ENCODE measurements at regions not wholly inside any gene's neighbourhood (a gene's known extent, or its start where the extent isn't known, plus 50 kb on each side); places are given as distances from the start of the nearest gene placed in this dataset.

GRCh38 chr10:108169846-108170245 is 1005.3 kb upstream of the SORCS1 start:
- H3K4me3 ChIP-seq (ENCODE audit: extremely low read depth in 1 of 4, insufficient read depth in 2 of 4, low read depth in 3 of 4, low read length in 4 of 4), result no peak overlapping the region
- H4K8ac ChIP-seq (ENCODE audit: extremely low read depth, insufficient read depth, low read length), result no peak overlapping the region
- H3K14ac ChIP-seq (ENCODE audit: insufficient read length), result no peak overlapping the region
- no peak overlapping the region for H2BK120ac ChIP-seq (replicated peaks; ENCODE audit: low read depth, low read length)
- TF ChIP-seq SUZ12 (IDR thresholded peaks at IDR 0.05; ENCODE audit: low read length) (no peak), CHD1 (IDR thresholded peaks at IDR 0.05; ENCODE audit: low read depth, low read length) (no peak), EGR1 (IDR thresholded peaks at IDR 0.05; ENCODE audit: borderline replicate concordance, low read depth, low read length) (no peak), HDAC6 (IDR thresholded peaks at IDR 0.05; ENCODE audit: low read depth, low read length) (no peak), CEBPB (IDR thresholded peaks at IDR 0.05; ENCODE audit: low read depth, low read length) (no peak), USF2 (IDR thresholded peaks at IDR 0.05; ENCODE audit: low read length) (no peak), POLR2A (IDR thresholded peaks at IDR 0.05; ENCODE audit: control extremely low read depth in 1 of 2, low read depth in 2 of 2, low read length in 2 of 2) (no peak), GTF2F1 (IDR thresholded peaks at IDR 0.05; ENCODE audit: borderline replicate concordance, low read depth, low read length) (no peak), POLR2AphosphoS5 (IDR thresholded peaks at IDR 0.05; ENCODE audit: low read depth, low read length) (no peak), BCL11A (IDR thresholded peaks at IDR 0.05; ENCODE audit: low read depth in 2 of 2, low read length in 2 of 2) (no peak), SIN3A (conservative IDR thresholded peaks at IDR 0.05 in 1 of 2, IDR thresholded peaks at IDR 0.05 in 1 of 2; ENCODE audit: low read depth in 1 of 2, low read length in 2 of 2) (no peak), TCF12 (IDR thresholded peaks at IDR 0.05; ENCODE audit: low read depth, low read length) (no peak), BRCA1 (IDR thresholded peaks at IDR 0.05; ENCODE audit: low read depth, low read length) (no peak), MAX (IDR thresholded peaks at IDR 0.05) (no peak)
- H3K79me2 ChIP-seq (ENCODE audit: control insufficient read depth in 1 of 2, insufficient read depth in 2 of 2, low read length in 2 of 2), result no peaks in the 10 kb centered on the region
- no peak for DNase-seq (ENCODE audit: low read depth in 1 of 2, low spot score in 2 of 2)
- no peak overlapping the region for H3K27ac ChIP-seq (ENCODE audit: low read depth, low read length)
- no peak overlapping the region for H4K5ac ChIP-seq (ENCODE audit: insufficient read length, low read depth, low read length)
- no peak overlapping the region for H2BK20ac ChIP-seq (ENCODE audit: low read length)
- H3K9ac ChIP-seq (replicated peaks in 1 of 4; ENCODE audit: extremely low read depth in 1 of 4, low read depth in 3 of 4, low read length in 3 of 4), result no peak overlapping the region
- no peak overlapping the region for H3K18ac ChIP-seq (ENCODE audit: extremely low read depth, low read length)
- ChIA-PET CTCF (ENCODE audit: partially characterized antibody) (no interaction called here), POLR2A (ENCODE audit: partially characterized antibody) (no interaction called here)
- H4K20me1 ChIP-seq (replicated peaks in 1 of 2; ENCODE audit: control insufficient read depth in 1 of 2, insufficient read depth in 2 of 2, low read length in 2 of 2), result no peaks in the 10 kb centered on the region
- no peak overlapping the region for H4K91ac ChIP-seq (replicated peaks; ENCODE audit: insufficient read length, low read length)
- no peak overlapping the region for H2AFZ ChIP-seq (ENCODE audit: low read length)
- H3K23ac ChIP-seq (ENCODE audit: insufficient read length), result no peak overlapping the region
- no peaks in the 10 kb centered on the region for H3K36me3 ChIP-seq (ENCODE audit: control insufficient read depth in 2 of 4, insufficient read depth in 4 of 4, low read length in 3 of 4)
- no peaks in the 10 kb centered on the region for H3K27me3 ChIP-seq (replicated peaks in 1 of 4; ENCODE audit: control insufficient read depth in 3 of 4, extremely low read depth in 1 of 4, insufficient read depth in 3 of 4, low read length in 3 of 4)
- no peaks in the 10 kb centered on the region for H3K23me2 ChIP-seq (ENCODE audit: low read depth, low read length)
- no peak overlapping the region for H2BK12ac ChIP-seq (ENCODE audit: low read depth, low read length)
- no peak overlapping the region for H2BK5ac ChIP-seq (ENCODE audit: low read depth, low read length)
- no peak overlapping the region for H2AK5ac ChIP-seq (ENCODE audit: low read depth, low read length)
- H3K56ac ChIP-seq (replicated peaks; ENCODE audit: insufficient read length, low read depth, low read length), result no peak overlapping the region
- H3K4me2 ChIP-seq (ENCODE audit: insufficient read depth in 1 of 2, low read depth in 2 of 2, low read length in 2 of 2), result no peak overlapping the region
- no peak overlapping the region for H3K4ac ChIP-seq (replicated peaks; ENCODE audit: insufficient read length, low read depth, low read length)
- H3K4me1 ChIP-seq (replicated peaks in 1 of 4; ENCODE audit: control insufficient read depth in 3 of 4, insufficient read depth in 4 of 4, low read length in 3 of 4), result peaks cover 0 to 5% (median 0%) of the 10 kb centered on the region in 4 experiments; a peak in 1 of 7 replicates
- no peaks in the 10 kb centered on the region for H3K9me3 ChIP-seq (ENCODE audit: insufficient read depth in 2 of 2, low read depth in 1 of 2, low read length in 1 of 2)
- no peak for FAIRE-seq
- 94% methylated on average over 1 of the region's 1 CpG; no CpG with 5 or more reads in 1 of the 2 experiments for WGBS, 2 experiments (ENCODE audit: extremely low coverage in 1 of 2, insufficient coverage in 1 of 2, insufficient read length in 1 of 2, insufficient replicate concordance in 2 of 2, low coverage in 1 of 2, low lambda C conversion rate in 2 of 2, missing lambda C conversion rate in 1 of 2)
- H3K79me1 ChIP-seq (ENCODE audit: low read depth, low read length), result no peaks in the 10 kb centered on the region
- H2BK15ac ChIP-seq (ENCODE audit: low read length), result no peak overlapping the region
